Gastroesophageal sphincter (tissue), 3 donors: ENCODE measurements at regions not wholly inside any gene's neighbourhood (a gene's known extent, or its start where the extent isn't known, plus 50 kb on each side); places are given as distances from the start of the nearest gene placed in this dataset.

ENCODE experiments used
- CTCF ChIP-seq, 4 experiments: fragments of 200-600 bp in 2 of 4; fragments of 450-650 bp in 2 of 4; sonication (generic) in 1 of 4; IDR thresholded peaks; one replicate each; pipeline ENCODE4 v1.5.1; 2017 to 2019; ENCODE audit warnings: antibody characterized with exemption in 4 of 4, mild to moderate bottlenecking in 2 of 4, moderate library complexity in 2 of 4
- POLR2AphosphoS5 ChIP-seq: sonication (generic); formaldehyde crosslinking; IDR thresholded peaks from one replicate; pipeline ENCODE4 v1.6.1; 2017; ENCODE audit warnings: antibody characterized with exemption

- TF ChIP-seq POLR2AphosphoS5 (peak; percentile 99), CTCF (IDR thresholded peaks at IDR 0.05) (peak in 2 of 4 experiments; percentile 9 to 14)
Measured at GRCh38 chr3:40971191-40972168, 227.8 kb upstream of the CTNNB1 start.
